HT-29 (cell line): ENCODE measurements at regions not wholly inside any gene's neighbourhood (a gene's known extent, or its start where the extent isn't known, plus 50 kb on each side); places are given as distances from the start of the nearest gene placed in this dataset.

Source experiments
- DNase-seq: peaks from one replicate; pipeline ENCODE4 v3.0.0-alpha.2; 2015; ENCODE audit warnings: low spot score

DNA sequence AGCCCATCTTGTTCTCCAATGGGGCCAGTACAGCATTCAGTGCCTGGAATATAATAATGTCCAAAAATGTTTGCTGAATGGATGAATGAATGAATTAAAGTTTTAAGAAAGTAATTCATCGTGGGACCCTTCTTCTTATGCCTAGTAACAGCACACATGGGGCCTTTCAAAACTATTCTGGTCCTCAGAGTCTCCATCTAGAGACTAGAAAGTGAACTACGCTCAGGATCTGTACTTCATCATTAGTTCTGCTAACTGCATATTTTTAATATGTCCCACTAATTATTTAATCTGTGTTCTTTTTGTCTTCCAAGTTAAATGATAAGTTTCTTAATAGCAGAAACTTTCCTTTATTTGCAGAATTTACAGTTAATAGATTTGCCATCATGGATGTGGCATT is 172.5 kb downstream of the SMAD2 start:
- DNase-seq: no peak

DNA sequence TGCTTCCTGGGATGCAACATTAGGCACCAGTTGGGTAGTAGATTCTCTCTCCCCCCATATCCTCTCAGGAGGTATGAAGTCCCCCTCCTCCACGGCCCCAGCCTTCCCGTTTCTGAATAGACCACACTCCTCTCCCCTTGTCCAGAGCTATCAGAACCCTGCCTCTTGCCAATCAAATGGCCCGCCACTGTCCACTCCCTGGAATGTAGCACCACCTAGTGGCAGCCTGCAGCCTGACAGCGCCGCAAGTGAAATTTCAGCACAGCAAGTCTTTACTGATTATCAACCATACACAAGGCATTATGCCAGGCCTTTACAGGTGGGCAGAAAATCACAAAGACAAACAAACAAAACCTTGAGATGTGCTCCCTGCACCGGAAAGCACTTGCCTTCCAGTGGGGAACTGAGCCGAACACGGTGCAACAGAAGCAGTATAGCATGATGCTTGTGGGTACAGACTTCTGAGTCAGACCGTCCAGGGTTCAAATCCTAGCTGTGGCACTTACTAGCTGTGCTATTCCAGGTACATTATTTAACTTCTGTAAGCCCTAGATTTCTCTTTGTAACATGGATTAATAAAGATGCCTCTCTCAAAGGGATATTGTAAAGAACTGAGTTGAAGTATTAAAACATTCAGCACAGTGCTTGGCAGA is 174.0 kb downstream of the SMAD2 start:
- DNase-seq: peak; percentile 53

DNA sequence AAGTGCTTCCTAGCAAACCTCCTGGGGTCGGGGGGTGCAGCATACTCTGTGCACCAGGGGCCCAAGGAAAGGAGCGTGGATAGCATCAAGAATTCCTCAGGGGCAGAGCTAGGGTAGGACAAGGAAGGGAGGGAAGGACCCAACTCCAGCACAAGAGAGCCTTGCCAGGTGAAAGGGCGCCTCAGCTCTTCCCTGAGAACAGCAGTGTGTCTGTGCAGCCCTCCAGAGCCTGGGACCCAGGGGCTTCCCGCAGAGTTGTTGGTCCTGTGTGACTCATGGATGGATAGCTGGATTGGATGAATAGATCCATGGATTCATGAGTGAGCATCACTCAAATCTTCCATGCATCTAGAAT is 175.4 kb downstream of the SMAD2 start:
- no peak for DNase-seq

DNA sequence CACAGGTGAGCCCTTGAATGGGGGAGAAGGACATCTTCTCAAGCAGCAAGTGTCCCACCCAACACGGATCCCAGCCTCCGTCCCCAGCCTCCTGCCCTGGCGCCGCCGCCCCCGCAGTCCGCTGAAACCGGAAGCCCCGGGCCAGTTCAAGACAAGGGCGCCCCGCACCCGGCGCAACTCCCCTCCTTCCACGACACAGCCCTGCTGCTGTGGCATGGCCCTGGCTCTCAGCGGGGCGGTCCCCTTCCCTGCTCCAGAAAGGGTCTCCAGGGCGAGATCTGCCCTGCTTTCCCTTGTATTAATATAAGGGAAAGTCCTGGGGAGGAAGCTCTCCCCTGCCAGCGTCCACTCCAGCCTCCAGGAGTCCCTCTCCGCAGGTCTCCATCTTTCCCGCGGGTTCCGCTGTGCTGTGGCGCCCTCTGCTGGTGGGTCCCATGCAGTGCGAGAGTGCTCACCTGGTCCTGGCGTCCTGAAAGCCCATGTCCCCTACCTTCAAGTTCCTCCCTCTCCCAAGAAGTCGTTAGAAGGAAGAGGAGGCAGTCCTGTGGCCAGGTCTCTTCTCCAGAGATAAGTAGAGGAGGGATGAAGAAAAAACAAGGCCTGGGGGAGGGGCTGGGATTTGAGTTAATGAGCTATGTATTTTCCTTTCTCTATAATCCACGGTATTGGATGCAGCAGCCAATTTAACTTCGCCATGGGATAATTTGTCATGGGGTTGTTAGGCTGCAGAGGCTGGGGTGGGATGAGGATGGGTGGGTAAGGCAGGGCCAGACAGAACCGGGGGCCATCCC is 176.0 kb downstream of the SMAD2 start:
- peak; percentile 44 for DNase-seq

DNA sequence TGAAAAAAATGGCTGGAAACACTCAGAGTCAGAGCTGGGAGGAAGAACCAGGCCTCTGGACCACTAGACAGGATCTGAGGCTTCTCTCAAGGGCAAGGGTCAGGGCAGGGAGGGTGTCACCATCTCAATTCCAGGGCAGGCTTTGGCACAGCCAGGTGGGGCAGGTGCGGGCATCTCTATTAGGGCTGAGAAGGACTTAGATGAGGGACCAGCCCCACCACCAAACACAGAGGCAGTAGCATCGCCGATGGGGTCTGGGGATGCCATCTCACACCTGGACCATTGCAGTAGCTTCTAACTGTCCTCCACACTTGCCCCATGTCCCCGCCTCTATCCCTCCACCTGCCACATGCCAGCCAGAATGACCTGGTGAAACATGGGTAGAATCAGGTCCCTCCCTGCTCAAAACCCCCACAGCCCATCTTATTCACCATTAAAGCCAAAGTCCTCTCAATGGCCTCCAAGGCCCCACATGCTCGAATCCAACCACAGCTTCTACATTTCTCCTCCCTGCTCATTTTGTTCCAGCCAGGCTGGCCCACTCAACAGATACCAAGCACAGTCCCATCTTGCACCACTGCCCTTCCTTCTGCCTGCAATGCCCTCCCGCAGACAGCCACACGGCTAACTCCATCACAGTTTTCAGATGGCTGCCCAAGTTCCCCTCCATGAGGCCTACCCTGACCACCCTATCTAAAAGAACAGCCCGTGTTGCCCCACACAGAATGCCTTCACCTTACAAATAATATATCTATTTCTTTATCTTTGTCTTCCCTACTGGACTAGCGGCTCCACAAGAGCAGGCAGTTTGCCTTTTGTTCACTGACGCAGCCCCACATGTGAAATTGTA is 177.4 kb downstream of the SMAD2 start:
- DNase-seq: no peak

DNA sequence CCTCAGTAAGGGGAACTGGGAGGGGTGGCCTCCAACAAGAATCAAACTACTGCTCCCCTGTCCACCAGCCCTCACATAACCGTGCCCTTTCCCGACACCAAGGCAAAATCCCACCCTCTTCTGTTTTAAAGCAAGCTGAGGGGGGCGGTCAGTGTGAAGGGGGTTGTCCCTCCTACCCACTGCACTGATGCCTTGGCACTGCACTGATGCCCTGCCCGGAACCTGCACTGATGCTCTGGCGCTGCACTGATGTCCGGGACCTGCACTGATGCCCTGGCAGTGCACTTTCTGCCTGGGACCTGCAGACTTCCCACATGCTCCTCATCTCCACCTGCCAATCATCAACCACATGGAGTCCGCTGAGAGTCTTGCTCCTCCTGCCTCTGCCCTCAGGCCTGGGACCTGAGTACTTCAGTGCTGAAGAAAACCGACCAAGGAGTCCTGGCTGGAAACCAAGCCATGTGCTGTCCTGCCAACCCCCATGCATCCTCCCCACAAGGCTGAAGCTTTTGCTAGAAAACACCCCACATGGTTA is 179.5 kb downstream of the SMAD2 start:
- no peak for DNase-seq

DNA sequence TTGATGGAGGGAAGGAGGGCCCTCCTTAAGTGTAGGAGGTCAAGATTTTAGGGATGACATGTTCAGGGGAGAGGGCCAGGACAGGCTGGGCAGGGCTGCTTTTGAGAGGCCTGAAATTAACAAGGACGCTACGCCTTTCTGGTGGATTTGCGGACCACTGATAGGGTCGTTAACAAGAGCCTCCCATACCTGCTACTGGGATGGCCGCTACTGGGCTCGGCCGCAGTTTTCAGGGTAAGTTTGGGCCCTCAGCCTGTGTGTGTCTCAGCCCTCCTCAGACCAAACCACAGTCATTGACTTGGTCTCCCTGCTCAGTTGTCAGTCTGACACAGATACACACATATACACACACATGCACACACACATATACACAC is 180.9 kb downstream of the SMAD2 start:
- no peak for DNase-seq

DNA sequence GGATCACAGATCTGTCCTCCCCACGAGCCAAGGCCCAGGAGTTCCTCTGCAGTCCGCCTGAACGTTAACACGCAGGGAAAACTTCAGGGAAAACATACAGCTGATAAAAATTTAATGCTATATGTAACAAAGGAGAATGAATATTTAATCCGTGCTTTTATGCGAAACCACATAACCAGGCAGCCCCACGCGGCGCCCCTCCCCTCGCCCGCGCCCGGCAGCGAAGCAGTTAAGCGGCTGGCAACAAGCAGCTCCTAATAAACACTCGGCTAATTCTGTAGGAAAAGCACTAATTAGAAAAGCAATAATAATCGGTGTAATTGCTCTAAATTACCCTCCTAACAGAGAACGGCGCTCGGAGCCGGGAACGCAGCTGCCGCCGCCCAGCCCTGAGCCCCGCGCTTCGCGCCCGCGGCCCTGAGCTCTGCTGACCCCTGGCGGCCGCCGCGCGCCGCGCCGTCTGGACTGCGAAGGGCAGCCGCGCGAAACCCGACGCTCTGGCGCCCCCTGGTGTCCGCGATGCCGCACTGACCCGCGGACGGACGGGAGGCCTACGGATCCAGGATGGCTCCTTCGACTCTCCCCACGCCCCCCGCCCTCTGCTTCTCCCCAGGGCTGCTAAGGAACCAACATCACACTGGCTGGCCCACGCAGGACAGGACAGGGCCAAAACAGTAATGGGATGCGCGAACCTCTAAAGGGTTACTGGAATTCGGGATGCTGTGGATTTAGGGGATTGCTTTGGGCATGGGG is 181.4 kb downstream of the SMAD2 start:
- DNase-seq: peak; percentile 45

DNA sequence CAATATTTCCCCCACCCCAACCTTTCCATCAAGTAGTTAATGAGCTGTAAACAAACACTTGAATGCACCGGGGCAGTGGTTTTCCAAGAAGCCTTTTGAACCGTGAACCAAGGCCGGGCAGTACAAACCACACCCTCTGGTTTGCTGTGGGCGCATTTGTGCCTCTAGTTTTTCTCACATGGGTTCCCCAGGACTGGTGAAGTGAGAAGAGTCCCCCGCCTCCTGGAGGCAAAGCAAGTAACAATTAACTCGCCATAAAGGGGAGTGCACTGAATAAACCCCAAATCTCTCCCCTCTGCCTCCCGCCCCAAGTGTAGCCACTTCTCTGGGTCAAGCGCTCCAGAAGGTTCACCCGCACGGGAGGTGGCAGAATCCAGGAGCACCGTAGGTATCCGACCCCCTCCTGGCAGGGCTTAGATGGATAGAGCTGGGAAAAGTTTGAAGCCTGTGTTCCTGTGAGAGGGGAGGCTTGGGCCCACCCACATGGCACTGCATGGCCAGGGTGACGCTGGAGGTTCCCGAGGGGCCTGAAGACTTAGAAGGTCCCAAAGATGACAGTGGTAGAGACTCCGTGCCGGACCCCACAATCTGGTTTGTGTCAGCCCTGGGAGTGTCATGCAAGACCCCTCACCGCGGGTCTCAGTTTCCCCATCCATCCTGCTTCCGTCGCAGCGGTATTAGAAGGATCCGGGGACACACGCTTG is 182.2 kb downstream of the SMAD2 start:
- DNase-seq: no peak

DNA sequence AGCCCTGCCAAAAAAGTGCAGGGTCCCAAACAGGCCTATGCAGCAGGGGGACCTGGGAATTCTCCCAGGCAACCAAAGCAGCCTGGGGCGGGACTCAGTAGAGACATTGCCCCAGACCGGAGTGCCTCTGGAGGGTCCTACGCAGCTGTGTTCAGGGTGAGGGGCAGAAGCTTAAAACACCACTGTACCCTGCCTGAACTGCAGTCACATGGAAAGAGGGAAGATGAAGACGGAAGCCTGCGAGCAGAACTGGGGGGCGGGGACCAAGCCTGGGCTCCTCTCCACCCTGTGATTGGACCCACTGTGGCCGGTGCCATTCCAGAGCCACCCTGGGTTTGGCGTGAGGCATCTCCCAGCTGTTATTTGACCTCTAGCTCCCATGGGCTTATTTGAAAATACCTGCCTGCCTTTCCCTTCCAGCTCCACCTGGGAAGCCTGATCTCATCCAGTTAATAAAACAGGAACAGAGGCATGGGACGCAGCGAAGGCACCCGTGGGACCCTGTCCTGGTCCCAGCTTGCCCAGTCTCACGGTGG is 183.1 kb downstream of the SMAD2 start:
- no peak for DNase-seq

DNA sequence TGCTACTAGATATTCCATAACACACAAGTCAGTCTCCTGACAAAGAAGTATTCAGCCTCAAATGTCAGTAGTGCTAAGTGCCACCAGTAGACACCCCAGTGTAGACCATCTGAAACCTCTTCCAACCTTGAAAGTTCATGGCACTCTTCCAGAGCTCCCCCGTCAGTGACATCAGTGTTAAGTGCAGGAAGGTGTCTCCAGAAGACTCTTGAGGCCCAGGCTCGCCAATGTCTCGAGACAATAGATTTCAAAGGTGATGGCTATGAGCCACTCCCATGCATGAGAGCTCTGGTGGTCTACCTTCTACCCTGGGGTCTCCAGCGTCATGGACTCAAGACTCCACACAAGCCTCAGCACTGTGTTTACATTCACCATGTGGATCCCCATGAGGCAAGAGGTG is 183.8 kb downstream of the SMAD2 start:
- DNase-seq: no peak

DNA sequence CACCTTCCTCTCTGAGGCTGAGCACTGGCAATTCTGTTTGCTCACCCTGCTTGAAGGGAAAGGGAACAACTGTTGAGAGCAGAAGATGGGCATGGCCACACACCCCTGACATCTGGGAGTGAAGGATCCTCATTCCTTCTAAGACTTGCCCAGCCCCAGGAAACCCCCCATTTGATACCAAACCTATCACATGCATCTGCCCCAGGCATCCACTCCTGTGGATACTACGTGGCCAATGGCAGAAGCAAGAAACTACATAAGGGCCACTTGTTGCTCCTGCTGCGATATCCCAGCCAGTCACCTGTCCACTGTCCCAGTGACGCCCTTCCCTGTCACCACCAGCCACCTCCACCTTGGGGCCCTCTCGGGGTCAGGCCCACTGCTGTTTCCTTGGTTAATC is 185.2 kb downstream of the SMAD2 start:
- DNase-seq: no peak

DNA sequence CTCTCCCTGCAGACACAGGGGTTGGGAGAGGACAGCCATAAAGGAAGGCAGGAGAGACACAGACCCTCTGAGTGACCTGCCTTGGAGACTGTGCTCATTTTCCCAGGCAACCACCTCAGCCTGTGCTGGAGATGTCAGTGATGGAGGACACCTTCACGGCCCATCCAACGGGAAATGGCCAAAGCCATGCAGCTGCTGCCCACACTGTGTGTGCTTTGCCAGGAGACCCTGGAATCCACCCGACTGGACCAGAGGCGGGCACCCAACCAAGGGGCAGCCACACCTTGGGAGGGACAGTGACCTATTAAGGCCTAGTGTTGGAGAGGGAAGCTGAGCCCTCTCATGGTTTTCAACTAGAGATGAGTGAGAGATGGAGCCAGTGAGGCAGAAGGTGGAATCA is 192.5 kb downstream of the SMAD2 start:
- no peak for DNase-seq

DNA sequence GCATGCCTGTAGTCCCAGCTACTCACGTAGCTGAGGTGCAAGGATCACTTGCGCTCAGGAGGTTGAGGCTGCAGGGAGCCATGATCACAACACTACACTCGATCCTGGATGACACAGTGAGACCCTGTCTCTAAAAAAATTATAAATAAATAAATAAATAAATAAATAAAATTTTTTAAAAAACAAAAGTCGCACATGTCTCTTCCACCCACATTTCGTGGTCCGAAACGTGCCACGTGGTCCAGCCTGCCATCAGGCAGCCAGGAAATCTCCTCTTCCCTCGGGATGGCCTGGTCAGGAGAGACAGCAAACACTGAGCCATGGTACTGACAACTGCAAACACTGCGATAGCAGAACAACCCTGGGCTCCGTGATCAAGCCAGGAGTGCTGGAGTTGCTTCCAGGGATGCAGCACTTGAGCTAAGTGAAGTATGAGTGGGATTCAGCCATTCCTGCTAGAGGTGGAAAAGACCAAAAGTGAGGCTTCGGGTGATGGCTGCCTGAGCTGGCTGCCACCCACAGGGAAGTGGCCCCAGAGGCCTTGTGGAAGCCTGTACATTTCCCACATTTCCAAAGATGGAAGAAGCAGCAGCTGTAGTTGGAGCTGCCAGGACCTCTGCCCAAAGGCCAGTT is 193.1 kb downstream of the SMAD2 start:
- DNase-seq: no peak

DNA sequence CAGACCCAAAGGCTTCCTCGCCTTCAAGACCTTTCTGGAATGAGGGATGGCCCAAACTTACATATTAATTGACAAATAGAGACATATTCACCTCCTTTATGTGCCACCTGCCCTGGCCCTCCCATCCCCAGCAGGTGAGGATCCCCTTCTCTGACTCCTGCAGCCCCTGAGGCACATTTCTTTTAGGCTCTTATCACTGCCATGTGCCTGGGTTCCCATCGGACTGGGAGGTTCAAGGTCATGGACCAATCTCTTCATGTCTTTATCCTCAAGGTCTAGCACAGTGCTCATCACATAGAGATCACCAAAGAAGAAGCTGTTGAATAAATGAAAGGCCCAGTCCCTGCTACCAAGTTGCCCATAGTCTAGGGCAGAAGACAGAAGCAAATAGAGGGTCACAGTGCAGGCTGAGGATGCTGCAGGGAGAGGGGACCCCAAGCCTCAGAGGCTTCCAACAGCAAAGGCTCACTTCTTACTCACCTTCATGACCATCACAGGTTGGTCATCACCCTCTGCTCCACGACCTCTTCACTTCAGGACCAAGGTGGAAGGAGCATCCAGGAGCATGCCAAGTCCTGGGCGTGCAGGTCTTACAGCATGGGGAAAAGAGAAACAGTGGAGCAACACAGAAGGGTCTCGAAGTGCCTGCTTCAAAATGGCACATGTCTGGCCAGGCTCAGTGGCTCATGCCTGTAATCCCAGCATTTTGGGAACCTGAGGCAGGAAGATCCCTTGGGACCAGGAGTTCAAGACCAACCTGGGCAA is 193.9 kb downstream of the SMAD2 start:
- no peak for DNase-seq

DNA sequence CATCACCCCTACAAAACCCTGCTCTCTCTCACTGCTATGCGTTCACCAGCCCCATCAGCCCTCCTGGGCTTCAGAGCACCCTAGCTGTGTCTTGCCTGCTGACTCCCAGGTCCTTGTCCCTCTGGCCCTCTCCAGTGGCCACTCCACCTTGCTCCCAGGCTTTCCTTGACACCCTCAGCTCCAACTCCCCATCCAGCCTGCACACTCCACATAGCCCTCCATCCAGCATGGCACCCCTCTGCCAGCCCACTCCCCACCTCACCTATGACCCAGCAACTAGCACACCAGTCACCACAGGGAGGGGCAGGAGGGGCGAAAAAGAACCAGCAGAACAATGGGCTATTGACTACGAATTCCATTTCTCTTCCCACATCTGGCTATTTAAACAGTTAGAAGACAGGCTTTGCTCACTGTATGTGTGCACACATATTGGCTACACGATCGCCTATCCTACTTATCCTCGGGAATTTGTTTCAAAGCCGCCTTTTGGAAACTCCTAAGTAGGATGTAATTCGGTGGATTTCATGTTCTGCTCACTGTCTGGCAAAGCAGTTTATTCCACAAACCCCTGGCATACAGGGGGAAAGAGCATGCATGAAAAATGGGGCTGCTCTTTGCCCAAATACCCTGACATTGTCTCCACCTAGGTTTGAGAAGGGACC is 195.3 kb downstream of the SMAD2 start:
- DNase-seq: no peak

DNA sequence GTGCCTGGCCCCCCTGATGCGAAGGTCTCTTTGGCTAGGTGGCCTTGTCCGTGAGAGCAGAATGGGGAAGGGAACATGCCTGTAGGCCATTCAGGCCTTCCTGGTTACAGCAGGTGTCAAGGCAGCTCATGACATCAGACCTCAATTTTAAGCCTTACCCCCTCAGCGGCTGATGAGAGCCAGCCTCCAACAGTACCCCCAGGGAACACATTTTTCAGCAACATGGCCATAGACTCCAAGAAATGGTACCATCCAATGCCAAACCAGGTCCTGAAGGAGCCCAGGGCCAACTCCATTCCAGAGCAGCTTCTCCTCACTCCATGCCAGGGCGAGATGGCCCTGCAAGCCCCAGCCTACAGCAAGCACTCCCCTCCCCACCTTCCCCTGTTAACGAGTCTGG is 199.2 kb downstream of the SMAD2 start:
- no peak for DNase-seq

DNA sequence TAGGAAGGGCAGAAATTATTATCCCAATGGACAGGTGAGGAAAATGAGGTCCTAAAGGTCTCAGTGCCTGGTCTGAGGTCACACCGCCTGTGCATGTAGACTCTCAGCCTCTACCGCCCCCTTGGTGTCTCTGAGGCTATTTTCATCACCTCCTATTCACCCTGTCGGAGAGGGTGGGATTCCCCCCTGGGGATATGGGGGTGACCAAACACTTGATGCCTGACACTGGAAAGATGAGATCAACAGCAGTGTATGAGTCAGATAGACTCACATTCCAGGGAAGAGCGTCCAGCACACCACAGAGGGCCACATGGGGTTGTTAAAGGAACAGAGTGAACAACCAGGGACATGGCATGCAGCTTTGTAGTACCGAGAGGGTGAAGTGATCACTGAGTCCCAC is 199.7 kb downstream of the SMAD2 start:
- no peak for DNase-seq

DNA sequence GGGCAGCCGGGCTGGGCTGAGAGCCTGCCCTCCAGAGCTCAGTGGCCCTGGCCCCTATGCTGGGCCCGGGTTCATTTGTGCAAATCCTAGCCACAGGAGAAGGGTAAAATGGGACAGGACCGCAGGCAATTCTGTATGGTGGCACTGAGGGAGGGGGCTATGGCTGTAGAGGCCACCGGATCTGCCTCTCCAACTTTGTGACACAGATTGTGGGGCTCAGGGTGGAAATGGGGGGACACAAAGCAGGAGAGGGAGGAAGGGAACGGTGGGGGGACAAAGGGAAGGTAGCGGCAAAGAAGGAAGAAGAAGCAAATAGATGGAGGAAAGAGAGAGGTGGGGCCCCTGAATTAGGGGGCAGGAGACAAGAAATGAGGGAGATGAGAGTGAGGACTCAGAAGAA is 201.1 kb downstream of the SMAD2 start:
- no peak for DNase-seq
